A673 (cell line): ENCODE measurements at regions not wholly inside any gene's neighbourhood (a gene's known extent, or its start where the extent isn't known, plus 50 kb on each side); places are given as distances from the start of the nearest gene placed in this dataset.

Experiments
- BruUV-seq: library from RNA; stranded (reverse); fragments of 400-500 nt; replicated peaks from 2 replicates; lab custom pipeline; 2021; lab: Mats Ljungman, UMichigan
- CTCF ChIA-PET: fragments of 300-600 bp; sonication (Branson Sonifier 250); formaldehyde crosslinking; loops from one replicate; lab custom pipeline; 2022; ENCODE audit warnings: antibody characterized with exemption; lab: Charles Lee
- POLR2A ChIA-PET: fragments of 300-600 bp; sonication (Branson Sonifier 250); formaldehyde crosslinking; loops from one replicate; lab custom pipeline; 2022; ENCODE audit warnings: antibody characterized with exemption; ENCODE audit not compliant: low non-redundant PET; lab: Charles Lee
- DNase-seq: peaks from one replicate; pipeline ENCODE4 v3.0.0-alpha.2; 2015; ENCODE audit warnings: low spot score
- H3K27ac ChIP-seq: fragments of 200-600 bp; sonication (generic); 2 replicates; pipeline ENCODE4 v1.5.1; 2016; ENCODE audit warnings: mixed run types, low read depth, mild to moderate bottlenecking, mixed read lengths, antibody characterized with exemption, low read length; ENCODE audit not compliant: poor library complexity, severe bottlenecking
- H3K27me3 ChIP-seq: fragments of 200-600 bp; sonication (generic); replicated peaks from 2 replicates; pipeline ENCODE4 v1.6.1; 2017; ENCODE audit warnings: mixed run types, low read depth, mild to moderate bottlenecking, mixed read lengths, antibody characterized with exemption, low read length; ENCODE audit not compliant: insufficient read depth, poor library complexity
- H3K36me3 ChIP-seq: fragments of 200-600 bp; sonication (generic); 2 replicates; pipeline ENCODE4 v1.6.1; 2016; ENCODE audit warnings: mixed run types, mild to moderate bottlenecking, mixed read lengths, antibody characterized with exemption, low read length; ENCODE audit not compliant: insufficient read depth, poor library complexity, severe bottlenecking
- H3K4me1 ChIP-seq: fragments of 200-600 bp; sonication (generic); 2 replicates; pipeline ENCODE4 v1.6.1; 2017; ENCODE audit warnings: mixed run types, mild to moderate bottlenecking, mixed read lengths, antibody characterized with exemption, low read length; ENCODE audit not compliant: insufficient read depth, poor library complexity, severe bottlenecking
- H3K4me3 ChIP-seq: fragments of 200-600 bp; sonication (generic); 2 replicates; pipeline ENCODE4 v1.5.1; 2016; ENCODE audit warnings: low read depth, mixed run types, mild to moderate bottlenecking, mixed read lengths, low read length; ENCODE audit not compliant: poor library complexity, severe bottlenecking
- H3K9me3 ChIP-seq: fragments of 200-600 bp; sonication (generic); 2 replicates; pipeline ENCODE4 v1.6.1; 2016; ENCODE audit warnings: mixed run types, low read depth, mild to moderate bottlenecking, mixed read lengths, antibody characterized with exemption, low read length; ENCODE audit not compliant: poor library complexity, severe bottlenecking
- CTCF ChIP-seq: fragments of 300-800, 200-600 bp; sonication (generic); conservative IDR thresholded peaks from 2 replicates; pipeline ENCODE4 v1.5.1; 2017; ENCODE audit warnings: low read depth, mild to moderate bottlenecking, antibody characterized with exemption, low read length, moderate library complexity, mixed read lengths
- EZH2 ChIP-seq: fragments of 200-600 bp; sonication (generic); IDR thresholded peaks from 2 replicates; pipeline ENCODE4 v1.6.1; 2017; ENCODE audit warnings: borderline replicate concordance, low read depth, mild to moderate bottlenecking, mixed read lengths, antibody characterized with exemption, low read length; ENCODE audit not compliant: poor library complexity, severe bottlenecking
- intact Hi-C: fragments of 100-400 bp; cut with micrococcal nuclease; formaldehyde crosslinking; loops from one replicate; pipeline ENCODE4 v1.10.0; 2022; ENCODE audit not compliant: unreplicated experiment

- Histone ChIP-seq H3K9me3 (no peaks in the 10 kb centered on the region), H3K36me3 (no peaks in the 10 kb centered on the region), H3K27me3 (peaks cover 73% of the 10 kb centered on the region), H3K4me1 (no peaks in the 10 kb centered on the region), H3K4me3 (no peak overlapping the region), H3K27ac (no peak overlapping the region)
- no TSS peak for BruUV-seq
- ChIA-PET POLR2A (no interaction called here), CTCF (interaction anchor here (2.1 kb wide), 1 partner anchor 11 kb away, joined by 8 read pairs; no protein-coding TSS in a partner anchor)
- intact Hi-C loops = no loop called here
- DNase-seq = no peak
- TF ChIP-seq CTCF (no peak), EZH2 (no peak)
Measured at GRCh38 chr12:13546231-13546630, 349.7 kb downstream of the EMP1 start.

GRCh38 chr12:13539051-13539450, 342.5 kb downstream of the EMP1 start:
- H3K27me3 ChIP-seq = peaks cover 55% of the 10 kb centered on the region
- intact Hi-C loops = loop anchor here (10.0 kb wide), 1 partner anchor 624 kb away; no protein-coding TSS in a partner anchor
- H3K4me1 ChIP-seq = no peaks in the 10 kb centered on the region
- no peaks in the 10 kb centered on the region for H3K9me3 ChIP-seq
- no peak overlapping the region for H3K4me3 ChIP-seq
- CTCF ChIA-PET = no interaction called here
- no TSS peak for BruUV-seq
- POLR2A ChIA-PET = no interaction called here
- no peak overlapping the region for H3K27ac ChIP-seq
- no peak for TF ChIP-seq CTCF
- no peak for TF ChIP-seq EZH2
- H3K36me3 ChIP-seq = no peaks in the 10 kb centered on the region
- peak; percentile 11 for DNase-seq

- intact Hi-C loops = loop anchor here (10.0 kb wide), 1 partner anchor 623 kb away; no protein-coding TSS in a partner anchor
- CTCF ChIA-PET = no interaction called here
Measured at GRCh38 chr12:13538136-13538535, 341.6 kb downstream of the EMP1 start.

More at GRCh38 chr12:13538136-13538535, 341.6 kb downstream of the EMP1 start:
- DNase-seq = no peak
- no TSS peak for BruUV-seq
- Histone ChIP-seq H3K9me3 (no peaks in the 10 kb centered on the region), H3K36me3 (no peaks in the 10 kb centered on the region), H3K27me3 (peaks cover 63% of the 10 kb centered on the region), H3K27ac (no peak overlapping the region), H3K4me1 (no peaks in the 10 kb centered on the region), H3K4me3 (no peak overlapping the region)
- TF ChIP-seq CTCF = no peak
- TF ChIP-seq EZH2 = no peak
- POLR2A ChIA-PET = no interaction called here
